CD14-positive monocyte (primary cell): ENCODE measurements at regions not wholly inside any gene's neighbourhood (a gene's known extent, or its start where the extent isn't known, plus 50 kb on each side); places are given as distances from the start of the nearest gene placed in this dataset.

Source experiments
- DNase-seq, 3 donors: peaks; one replicate each; pipeline ENCODE4 v3.0.0-alpha.2; 2011 to 2022
- H2AFZ ChIP-seq: 2 replicates; pipeline ENCODE4 v1.6.0; 2012; ENCODE audit warnings: mild to moderate bottlenecking, low read depth, low read length, inconsistent platforms; ENCODE audit not compliant: insufficient read depth, poor library complexity, severe bottlenecking
- H3K27ac ChIP-seq, 2 donors: 1 replicate in 1 of 2; 2 replicates in 1 of 2; pipeline ENCODE4 v1.5.1; 2012 to 2013; ENCODE audit warnings: low read length in 2 of 2, control low read depth in 1 of 2, inconsistent platforms in 1 of 2, low read depth in 1 of 2, mild to moderate bottlenecking in 1 of 2
- H3K27me3 ChIP-seq, 2 donors: one replicate each; pipeline versions ENCODE4 v1.6.0 to v1.6.1; 2011 to 2013; ENCODE audit warnings: low read length in 2 of 2; ENCODE audit not compliant: control insufficient read depth in 2 of 2, insufficient read depth in 2 of 2
- H3K36me3 ChIP-seq, 2 donors: replicated peaks in 1 of 2; 1 replicate in 1 of 2; 2 replicates in 1 of 2; pipeline versions ENCODE4 v1.5.1 to v1.6.1; 2012 to 2013; ENCODE audit warnings: low read length in 2 of 2, control low read depth in 1 of 2, inconsistent platforms in 1 of 2, mild to moderate bottlenecking in 1 of 2; ENCODE audit not compliant: insufficient read depth in 2 of 2, control insufficient read depth in 1 of 2
- H3K4me1 ChIP-seq, 2 donors: 1 replicate in 1 of 2; 2 replicates in 1 of 2; pipeline versions ENCODE4 v1.5.1 to v1.6.1; 2012 to 2013; ENCODE audit warnings: low read length in 2 of 2, control low read depth in 1 of 2, inconsistent platforms in 1 of 2, mild to moderate bottlenecking in 1 of 2, moderate library complexity in 1 of 2; ENCODE audit not compliant: insufficient read depth in 2 of 2, control insufficient read depth in 1 of 2
- H3K4me2 ChIP-seq: replicated peaks from 2 replicates; pipeline ENCODE3; 2012; ENCODE audit warnings: low read length, moderate library complexity, mild to moderate bottlenecking; ENCODE audit not compliant: poor library complexity, severe bottlenecking; ENCODE audit errors: extremely low read depth
- H3K4me3 ChIP-seq, 3 experiments: fragments of 200-600 bp in 1 of 3; sonication (generic) in 1 of 3; replicated peaks in 1 of 3; 1 replicate in 2 of 3; 2 replicates in 1 of 3; pipeline ENCODE4 v1.5.1; 2011 to 2013; ENCODE audit warnings: low read length in 3 of 3, mild to moderate bottlenecking in 3 of 3, control low read depth in 2 of 3, low read depth in 2 of 3, inconsistent platforms in 1 of 3, moderate library complexity in 1 of 3
- H3K79me2 ChIP-seq: 2 replicates; pipeline ENCODE4 v1.6.0; 2012; ENCODE audit warnings: mild to moderate bottlenecking, control low read depth, inconsistent platforms, low read length, moderate library complexity; ENCODE audit not compliant: insufficient read depth
- H3K9ac ChIP-seq: 2 replicates; pipeline ENCODE4 v1.6.0; 2017; ENCODE audit warnings: low read length, mild to moderate bottlenecking; ENCODE audit not compliant: insufficient read depth, poor library complexity, severe bottlenecking
- H3K9me3 ChIP-seq, 2 donors: replicated peaks in 1 of 2; 1 replicate in 1 of 2; 2 replicates in 1 of 2; pipeline versions ENCODE4 v1.5.1 to v1.6.1; 2012 to 2013; ENCODE audit warnings: low read length in 2 of 2, control low read depth in 1 of 2; ENCODE audit not compliant: control insufficient read depth in 1 of 2, insufficient read depth in 1 of 2
- H4K20me1 ChIP-seq: 2 replicates; pipeline ENCODE4 v1.6.0; 2012; ENCODE audit warnings: mild to moderate bottlenecking, low read length, control low read depth, moderate library complexity; ENCODE audit not compliant: insufficient read depth
- H3K27ac Mint-ChIP-seq, 7 donors: one replicate each; pipeline ENCODE4 v1.8.0; 2020; ENCODE audit warnings: mild to moderate bottlenecking in 7 of 7, mixed read lengths in 7 of 7, moderate library complexity in 6 of 7, inconsistent platforms in 2 of 7
- H3K27me3 Mint-ChIP-seq, 3 donors: one replicate each; pipeline ENCODE4 v1.8.0; 2021 to 2022; ENCODE audit warnings: low read depth in 3 of 3, mild to moderate bottlenecking in 3 of 3, mixed read lengths in 3 of 3, moderate library complexity in 3 of 3, inconsistent platforms in 1 of 3
- H3K36me3 Mint-ChIP-seq, 2 donors: one replicate each; pipeline ENCODE4 v1.8.0; 2020; ENCODE audit warnings: mixed read lengths in 2 of 2, inconsistent platforms in 1 of 2, mild to moderate bottlenecking in 1 of 2
- H3K4me1 Mint-ChIP-seq: one replicate; pipeline ENCODE4 v1.8.0; 2020; ENCODE audit warnings: mild to moderate bottlenecking, mixed read lengths
- H3K4me3 Mint-ChIP-seq, 2 donors: one replicate each; pipeline ENCODE4 v1.8.0; 2020; ENCODE audit warnings: mild to moderate bottlenecking in 2 of 2, mixed read lengths in 2 of 2, moderate library complexity in 1 of 2
- H3K9me3 Mint-ChIP-seq, 7 donors: one replicate each; pipeline ENCODE4 v1.8.0; 2020 to 2022; ENCODE audit warnings: mixed read lengths in 7 of 7, mild to moderate bottlenecking in 6 of 7, moderate library complexity in 6 of 7, inconsistent platforms in 2 of 7
- CTCF ChIP-seq: fragments of 200-600 bp; IDR thresholded peaks from one replicate; pipeline ENCODE4 v1.8.0; 2022; ENCODE audit warnings: antibody characterized with exemption, mild to moderate bottlenecking
- WGBS: methylation state at CpG from one replicate; pipeline ENCODE4 v1.1.5; 2013; ENCODE audit warnings: missing lambda C conversion rate; ENCODE audit not compliant: insufficient coverage; 5-methylcytosine and 5-hydroxymethylcytosine counted together
- intact Hi-C, 2 donors: fragments of 100-400 bp; cut with micrococcal nuclease; formaldehyde crosslinking; loops; one replicate each; pipeline versions ENCODE4 v1.15.0 to v1.15.1; 2023

- Mint-ChIP-seq H3K27me3 (peaks cover 55 to 69% (median 60%) of the 10 kb centered on the region in 3 donors), H3K4me1 (peaks cover 14% of the 10 kb centered on the region), H3K4me3 (peak overlapping the region in 1 of 2 donors; percentile 87), H3K36me3 (peaks cover 3 to 9% of the 10 kb centered on the region in 2 donors), H3K27ac (peak overlapping the region in 1 of 7 donors; percentile 40), H3K9me3 (peaks cover 0 to 14% (median 8%) of the 10 kb centered on the region in 7 donors)
- peaks cover 51 to 83% of the 10 kb centered on the region in 2 donors for H3K27me3 ChIP-seq
- peaks cover 0 to 26% of the 10 kb centered on the region in 2 donors for H3K9me3 ChIP-seq
- no peak overlapping the region for H3K27ac ChIP-seq
- DNase-seq, result no peak
- H3K36me3 ChIP-seq, result no peaks in the 10 kb centered on the region
- no peak for TF ChIP-seq CTCF
- H3K4me2 ChIP-seq, result peak overlapping the region; percentile 46
- no peaks in the 10 kb centered on the region for H3K79me2 ChIP-seq
- WGBS, result under 1% methylated on average over 51 of the region's 54 CpGs
- no peak overlapping the region for H2AFZ ChIP-seq
- peak overlapping the region in 1 of 3 experiments; percentile 38 for H3K4me3 ChIP-seq
- H3K4me1 ChIP-seq, result peaks cover 3 to 10% of the 10 kb centered on the region in 2 donors
- H3K9ac ChIP-seq, result no peak overlapping the region
- H4K20me1 ChIP-seq, result no peaks in the 10 kb centered on the region
- intact Hi-C loops, result no loop called here
These were observed 1639.4 kb upstream of the C9orf72 start for GRCh38 chr9:29212397-29213387.

- Histone ChIP-seq H4K20me1 (no peaks in the 10 kb centered on the region), H3K27ac (no peak within 1 kb of the TSS), H3K27me3 (peaks cover 51 to 86% of the 10 kb centered on the region in 2 donors), H3K4me3 (peak within 1 kb of the TSS in 1 of 3 experiments; percentile 38), H3K79me2 (no peaks in the 10 kb centered on the region), H3K9ac (no peak within 1 kb of the TSS), H3K9me3 (peaks cover 0 to 26% of the 10 kb centered on the region in 2 donors), H2AFZ (no peak within 1 kb of the TSS), H3K36me3 (no peaks in the 10 kb centered on the region), H3K4me1 (peaks cover 3 to 10% of the 10 kb centered on the region in 2 donors), H3K4me2 (peak within 1 kb of the TSS; percentile 46)
- peaks cover 55 to 69% (median 60%) of the 10 kb centered on the region in 3 donors for H3K27me3 Mint-ChIP-seq
- H3K27ac Mint-ChIP-seq, result peak within 1 kb of the TSS in 1 of 7 donors; percentile 40
- peak within 1 kb of the TSS in 1 of 2 donors; percentile 87 for H3K4me3 Mint-ChIP-seq
- DNase-seq, result no peak
- peaks cover 14% of the 10 kb centered on the region for H3K4me1 Mint-ChIP-seq
- peaks cover 0 to 14% (median 8%) of the 10 kb centered on the region in 7 donors for H3K9me3 Mint-ChIP-seq
- WGBS, result 1% methylated on average over 27 of the region's 57 CpGs
- H3K36me3 Mint-ChIP-seq, result peaks cover 3 to 9% of the 10 kb centered on the region in 2 donors
- intact Hi-C loops, result no loop called here
- no peak for TF ChIP-seq CTCF
These were observed 1640.3 kb upstream of the C9orf72 start, which contains the start of gene LINGO2 for GRCh38 chr9:29213417-29214153. Gene LINGO2, minus strand, starts transcription at chr9:29213601.
